ENCODE measurements at regions not wholly inside any gene's neighbourhood (a gene's known extent, or its start where the extent isn't known, plus 50 kb on each side); places are given as distances from the start of the nearest gene placed in this dataset.

GRCh38 chr2:3960106-3960505 is 256.7 kb downstream of the DCDC2C start:
- DNase-seq (ENCODE audit: low spot score) = no peak

GRCh38 chr2:3962719-3963118 is 259.3 kb downstream of the DCDC2C start:
- DNase-seq (ENCODE audit: low spot score) = no peak

- DNase-seq (ENCODE audit: low spot score) = no peak
Observed at GRCh38 chr2:3965211-3965610, 261.8 kb downstream of the DCDC2C start.

- no peak for DNase-seq (ENCODE audit: low spot score)
Observed at GRCh38 chr2:3965953-3966352, 262.6 kb downstream of the DCDC2C start.

- no peak for DNase-seq (ENCODE audit: low spot score)
Observed at GRCh38 chr2:3966470-3966869, 263.1 kb downstream of the DCDC2C start.

- DNase-seq (ENCODE audit: low spot score) = no peak
Observed at GRCh38 chr2:3968736-3969135, 265.4 kb downstream of the DCDC2C start.

GRCh38 chr2:3970791-3971651 is 267.6 kb downstream of the DCDC2C start:
- no peak for DNase-seq (ENCODE audit: low spot score)

GRCh38 chr2:3971652-3972192 is 268.3 kb downstream of the DCDC2C start:
- DNase-seq (ENCODE audit: low spot score) = no peak

GRCh38 chr2:3972377-3972776 is 269.0 kb downstream of the DCDC2C start:
- DNase-seq (ENCODE audit: low spot score) = no peak

GRCh38 chr2:3974765-3975164 is 271.4 kb downstream of the DCDC2C start:
- no peak for DNase-seq (ENCODE audit: low spot score)

- no peak for DNase-seq (ENCODE audit: low spot score)
Observed at GRCh38 chr2:3981446-3981987, 278.1 kb downstream of the DCDC2C start.

- no peak for DNase-seq (ENCODE audit: low spot score)
Observed at GRCh38 chr2:3982160-3982559, 278.8 kb downstream of the DCDC2C start.

GRCh38 chr2:3986063-3986462 is 282.7 kb downstream of the DCDC2C start:
- no peak for DNase-seq (ENCODE audit: low spot score)

- DNase-seq (ENCODE audit: low spot score) = no peak
Observed at GRCh38 chr2:3986530-3987258, 283.3 kb downstream of the DCDC2C start.

- DNase-seq (ENCODE audit: low spot score) = no peak
Observed at GRCh38 chr2:4002841-4003403, 299.5 kb downstream of the DCDC2C start.

GRCh38 chr2:4012197-4012596 is 308.8 kb downstream of the DCDC2C start:
- DNase-seq (ENCODE audit: low spot score) = no peak

- no peak for DNase-seq (ENCODE audit: low spot score)
Observed at GRCh38 chr2:4018535-4018934, 315.2 kb downstream of the DCDC2C start.

GRCh38 chr2:4020153-4020552 is 316.8 kb downstream of the DCDC2C start:
- no peak for DNase-seq (ENCODE audit: low spot score)

- DNase-seq (ENCODE audit: low spot score) = no peak
Observed at GRCh38 chr2:4020649-4021048, 317.3 kb downstream of the DCDC2C start.

GRCh38 chr2:4024605-4025004 is 321.2 kb downstream of the DCDC2C start:
- DNase-seq (ENCODE audit: low spot score) = no peak

- no peak for DNase-seq (ENCODE audit: low spot score)
Observed at GRCh38 chr2:4029081-4029480, 325.7 kb downstream of the DCDC2C start.

GRCh38 chr2:4039896-4040295 is 336.5 kb downstream of the DCDC2C start:
- no peak for DNase-seq (ENCODE audit: low spot score)
